H9 (cell line): ENCODE measurements at regions not wholly inside any gene's neighbourhood (a gene's known extent, or its start where the extent isn't known, plus 50 kb on each side); places are given as distances from the start of the nearest gene placed in this dataset.
A peak's percentile ranks its signal among the peaks of the same experiment; 100 is the strongest.

Source experiments
- DNase-seq: peaks from one replicate; pipeline ENCODE4 v3.0.0-alpha.2; 2017
- H2AFZ ChIP-seq: one replicate; pipeline ENCODE4 v1.6.1; 2013; ENCODE audit warnings: mild to moderate bottlenecking, low read length, control low read depth, moderate library complexity
- H2AK5ac ChIP-seq: 2 replicates; pipeline ENCODE4 v1.6.1; 2013; ENCODE audit warnings: low read length, control low read depth, mixed read lengths; ENCODE audit not compliant: insufficient read length
- H2BK120ac ChIP-seq: one replicate; pipeline ENCODE4 v1.6.1; 2013; ENCODE audit warnings: low read depth, mild to moderate bottlenecking, low read length, control low read depth, inconsistent platforms; ENCODE audit not compliant: poor library complexity, severe bottlenecking
- H2BK12ac ChIP-seq: 2 replicates; pipeline ENCODE4 v1.6.1; 2013; ENCODE audit warnings: low read length, control low read depth, mixed read lengths, low read depth; ENCODE audit not compliant: insufficient read length
- H2BK15ac ChIP-seq: 2 replicates; pipeline ENCODE4 v1.6.1; 2013; ENCODE audit warnings: low read depth, low read length, control low read depth
- H2BK20ac ChIP-seq: one replicate; pipeline ENCODE4 v1.6.1; 2013; ENCODE audit warnings: low read depth, mild to moderate bottlenecking, low read length, control low read depth, inconsistent platforms; ENCODE audit not compliant: poor library complexity, severe bottlenecking
- H2BK5ac ChIP-seq: 2 replicates; pipeline ENCODE4 v1.6.1; 2013; ENCODE audit warnings: low read length, control low read depth, mixed read lengths; ENCODE audit not compliant: insufficient read length
- H3K14ac ChIP-seq: 2 replicates; pipeline ENCODE4 v1.6.1; 2013; ENCODE audit warnings: low read length, control low read depth; ENCODE audit not compliant: insufficient read depth
- H3K18ac ChIP-seq: 2 replicates; pipeline ENCODE4 v1.6.1; 2013; ENCODE audit warnings: low read depth, mild to moderate bottlenecking, mixed read lengths, low read length, control low read depth; ENCODE audit not compliant: insufficient read length
- H3K23ac ChIP-seq: 2 replicates; pipeline ENCODE4 v1.6.1; 2013; ENCODE audit warnings: low read length, control low read depth, mixed read lengths, low read depth; ENCODE audit not compliant: insufficient read length
- H3K23me2 ChIP-seq: 2 replicates; pipeline ENCODE4 v1.6.1; 2013; ENCODE audit warnings: low read depth, mild to moderate bottlenecking, mixed read lengths, low read length, control low read depth; ENCODE audit not compliant: insufficient read length, poor library complexity, severe bottlenecking
- H3K27ac ChIP-seq: 2 replicates; pipeline ENCODE4 v1.5.1; 2013; ENCODE audit warnings: low read length, control low read depth, mixed read lengths, low read depth; ENCODE audit not compliant: insufficient read length
- H3K27me3 ChIP-seq: 2 replicates; pipeline ENCODE4 v1.6.1; 2013; ENCODE audit warnings: low read length, control low read depth, inconsistent platforms; ENCODE audit not compliant: insufficient read depth
- H3K4ac ChIP-seq: 2 replicates; pipeline ENCODE4 v1.6.1; 2013; ENCODE audit warnings: low read depth, mild to moderate bottlenecking, control low read depth, inconsistent platforms, low read length, moderate library complexity
- H3K4me1 ChIP-seq: 2 replicates; pipeline ENCODE4 v1.6.1; 2013; ENCODE audit warnings: low read length, control low read depth, inconsistent platforms; ENCODE audit not compliant: insufficient read depth
- H3K4me2 ChIP-seq: 2 replicates; pipeline ENCODE4 v1.6.1; 2013; ENCODE audit warnings: low read length, control low read depth, mixed read lengths; ENCODE audit not compliant: insufficient read length, insufficient read depth
- H3K56ac ChIP-seq: 2 replicates; pipeline ENCODE4 v1.6.1; 2013; ENCODE audit warnings: low read depth, mild to moderate bottlenecking, mixed read lengths, low read length, control low read depth; ENCODE audit not compliant: insufficient read length
- H3K79me1 ChIP-seq: 2 replicates; pipeline ENCODE4 v1.6.1; 2013; ENCODE audit warnings: low read depth, mild to moderate bottlenecking, moderate library complexity, low read length, control low read depth, inconsistent platforms; ENCODE audit not compliant: insufficient read depth, poor library complexity, severe bottlenecking
- H3K79me2 ChIP-seq: 2 replicates; pipeline ENCODE4 v1.6.1; 2013; ENCODE audit warnings: low read length, control low read depth, inconsistent platforms; ENCODE audit not compliant: insufficient read depth
- H3K9ac ChIP-seq: 2 replicates; pipeline ENCODE4 v1.6.1; 2013; ENCODE audit warnings: low read length, control low read depth, mixed read lengths; ENCODE audit not compliant: insufficient read length; ENCODE audit errors: extremely low read depth
- H3K9me3 ChIP-seq: one replicate; pipeline ENCODE4 v1.6.1; 2013; ENCODE audit warnings: low read depth, low read length, inconsistent platforms; ENCODE audit not compliant: control insufficient read depth
- H3T11ph ChIP-seq: one replicate; pipeline ENCODE4 v1.6.1; 2013; ENCODE audit warnings: mild to moderate bottlenecking, low read length, control low read depth, inconsistent platforms
- H4K20me1 ChIP-seq: one replicate; pipeline ENCODE4 v1.6.1; 2013; ENCODE audit not compliant: control insufficient read depth, insufficient read length, insufficient read depth
- H4K5ac ChIP-seq: 2 replicates; pipeline ENCODE4 v1.6.1; 2013; ENCODE audit warnings: low read depth, mild to moderate bottlenecking, mixed read lengths, low read length, control low read depth; ENCODE audit not compliant: insufficient read length
- H4K8ac ChIP-seq: replicated peaks from 2 replicates; pipeline ENCODE4 v1.6.1; 2013; ENCODE audit warnings: low read length, control low read depth, mixed read lengths, low read depth; ENCODE audit not compliant: insufficient read length
- H4K91ac ChIP-seq: 2 replicates; pipeline ENCODE4 v1.6.1; 2013; ENCODE audit warnings: low read depth, mild to moderate bottlenecking, moderate library complexity, mixed read lengths, low read length, control low read depth; ENCODE audit not compliant: insufficient read length
- H3K27ac Mint-ChIP-seq, 3 experiments: 2 replicates in 2 of 3; 3 replicates in 1 of 3; pipeline ENCODE4 v1.8.0; 2020 to 2021; ENCODE audit warnings: mixed read lengths in 3 of 3, mild to moderate bottlenecking in 1 of 3, moderate library complexity in 1 of 3
- H3K27me3 Mint-ChIP-seq: 2 replicates; pipeline ENCODE4 v1.8.0; 2021; ENCODE audit warnings: low read depth, mild to moderate bottlenecking, moderate library complexity, mixed read lengths
- H3K36me3 Mint-ChIP-seq, 3 experiments: 2 replicates in 2 of 3; 3 replicates in 1 of 3; pipeline ENCODE4 v1.8.0; 2020 to 2021; ENCODE audit warnings: low read depth in 3 of 3, mixed read lengths in 3 of 3; ENCODE audit not compliant: insufficient read depth in 1 of 3
- H3K4me1 Mint-ChIP-seq, 2 experiments: 2 replicates each; pipeline ENCODE4 v1.8.0; 2020; ENCODE audit warnings: mixed read lengths in 2 of 2
- H3K4me3 Mint-ChIP-seq, 2 experiments: 2 replicates in 1 of 2; 3 replicates in 1 of 2; pipeline ENCODE4 v1.8.0; 2020 to 2021; ENCODE audit warnings: mild to moderate bottlenecking in 2 of 2, mixed read lengths in 2 of 2, moderate library complexity in 1 of 2
- H3K9me3 Mint-ChIP-seq, 2 experiments: 2 replicates in 1 of 2; 3 replicates in 1 of 2; pipeline ENCODE4 v1.8.0; 2020; ENCODE audit warnings: mild to moderate bottlenecking in 2 of 2, mixed read lengths in 2 of 2, moderate library complexity in 1 of 2
- WGBS: extraction: QIAGEN DNeasy Blood & Tissue Kit; methylation state at CpG from one replicate; pipeline ENCODE4 v1.1.7; 2013; ENCODE audit warnings: missing lambda C conversion rate, low lambda C conversion rate, mixed read lengths; ENCODE audit not compliant: insufficient read length; ENCODE audit errors: extremely low coverage; 5-methylcytosine and 5-hydroxymethylcytosine counted together
- TF ChIP-seq, protein P1 (sequence below): fragments of 200-600 bp; sonication (generic); conservative IDR thresholded peaks from 3 replicates; pipeline ENCODE4 v1.8.0; 2021; ENCODE audit warnings: antibody characterized with exemption, mild to moderate bottlenecking

DNA sequence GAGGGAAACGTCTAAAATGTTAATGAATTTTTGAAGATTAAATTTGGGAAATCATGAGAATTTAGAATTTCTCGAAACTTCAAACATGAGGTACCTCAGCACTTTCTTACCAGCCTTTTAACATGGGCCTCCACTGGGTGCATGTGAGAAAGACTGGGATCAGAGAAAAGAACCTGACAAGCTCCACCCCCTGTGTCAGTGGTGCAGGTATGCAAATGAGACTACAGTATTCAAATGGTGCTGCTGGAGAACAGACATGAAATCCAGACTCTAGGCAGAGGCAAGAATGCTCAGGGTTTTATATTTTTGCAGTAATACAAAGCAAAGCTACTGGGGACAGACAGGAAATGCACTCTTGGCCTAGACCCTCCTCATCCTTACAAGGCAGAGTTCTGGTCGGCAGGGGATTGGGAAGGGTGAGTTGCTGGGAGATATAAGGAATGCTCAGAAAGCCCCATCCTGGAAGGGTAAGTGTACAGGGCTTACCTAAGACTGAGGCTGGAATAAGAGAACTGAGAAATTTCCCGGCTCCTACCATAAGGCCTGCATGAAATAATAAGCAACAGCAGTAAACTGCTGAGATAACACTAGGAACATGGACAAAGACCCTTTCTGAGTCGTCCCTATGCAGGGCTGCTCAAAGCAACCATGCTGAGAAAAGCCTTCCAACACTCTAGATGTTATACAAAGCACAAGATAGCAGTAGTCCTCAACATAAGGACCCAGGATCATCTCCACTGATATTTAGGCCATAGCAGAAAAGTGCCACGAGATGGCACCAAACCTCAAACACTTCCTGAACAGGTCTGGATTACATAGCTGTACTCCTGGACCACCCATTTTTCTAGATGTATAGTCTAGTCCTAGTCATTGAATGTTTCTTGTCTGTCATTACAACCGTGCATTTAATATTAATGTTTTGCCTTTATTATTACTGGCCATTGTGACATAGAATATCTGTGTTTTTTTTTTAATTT is 260.8 kb downstream of the RASSF9 start:
- Mint-ChIP-seq H3K36me3 (no peaks in the 10 kb centered on the region), H3K27me3 (no peaks in the 10 kb centered on the region), H3K9me3 (no peaks in the 10 kb centered on the region), H3K4me1 (peaks cover 9% of the 10 kb centered on the region in 2 experiments; a peak in 3 of 4 replicates), H3K27ac (peak overlapping the region in 1 of 3 experiments; percentile 77; a peak in 2 of 7 replicates), H3K4me3 (no peak overlapping the region)
- no peaks in the 10 kb centered on the region for H3K79me1 ChIP-seq
- H2BK12ac ChIP-seq: no peak overlapping the region
- no peak overlapping the region for H3K4me2 ChIP-seq
- H4K91ac ChIP-seq: no peak overlapping the region
- no peaks in the 10 kb centered on the region for H3K79me2 ChIP-seq
- H4K5ac ChIP-seq: no peak overlapping the region
- no peak overlapping the region for H3K4ac ChIP-seq
- no peak overlapping the region for H2BK15ac ChIP-seq
- WGBS: no CpG with 5 or more reads among the region's 7 CpGs
- no peak overlapping the region for H2AK5ac ChIP-seq
- DNase-seq: peak; percentile 61
- no peaks in the 10 kb centered on the region for H3K4me1 ChIP-seq
- no peak overlapping the region for H2BK20ac ChIP-seq
- H3K9me3 ChIP-seq: no peaks in the 10 kb centered on the region
- H3K27ac ChIP-seq: no peak overlapping the region
- H4K8ac ChIP-seq: no peak overlapping the region
- H3K23me2 ChIP-seq: no peaks in the 10 kb centered on the region
- H3T11ph ChIP-seq: no peak overlapping the region
- no peak overlapping the region for H3K14ac ChIP-seq
- no peak overlapping the region for H3K9ac ChIP-seq
- no peak overlapping the region for H3K56ac ChIP-seq
- H2AFZ ChIP-seq: no peak overlapping the region
- H4K20me1 ChIP-seq: no peaks in the 10 kb centered on the region
- no peaks in the 10 kb centered on the region for H3K27me3 ChIP-seq
- H2BK120ac ChIP-seq: no peak overlapping the region
- no peak overlapping the region for H3K18ac ChIP-seq
- TF ChIP-seq, protein P1, sequence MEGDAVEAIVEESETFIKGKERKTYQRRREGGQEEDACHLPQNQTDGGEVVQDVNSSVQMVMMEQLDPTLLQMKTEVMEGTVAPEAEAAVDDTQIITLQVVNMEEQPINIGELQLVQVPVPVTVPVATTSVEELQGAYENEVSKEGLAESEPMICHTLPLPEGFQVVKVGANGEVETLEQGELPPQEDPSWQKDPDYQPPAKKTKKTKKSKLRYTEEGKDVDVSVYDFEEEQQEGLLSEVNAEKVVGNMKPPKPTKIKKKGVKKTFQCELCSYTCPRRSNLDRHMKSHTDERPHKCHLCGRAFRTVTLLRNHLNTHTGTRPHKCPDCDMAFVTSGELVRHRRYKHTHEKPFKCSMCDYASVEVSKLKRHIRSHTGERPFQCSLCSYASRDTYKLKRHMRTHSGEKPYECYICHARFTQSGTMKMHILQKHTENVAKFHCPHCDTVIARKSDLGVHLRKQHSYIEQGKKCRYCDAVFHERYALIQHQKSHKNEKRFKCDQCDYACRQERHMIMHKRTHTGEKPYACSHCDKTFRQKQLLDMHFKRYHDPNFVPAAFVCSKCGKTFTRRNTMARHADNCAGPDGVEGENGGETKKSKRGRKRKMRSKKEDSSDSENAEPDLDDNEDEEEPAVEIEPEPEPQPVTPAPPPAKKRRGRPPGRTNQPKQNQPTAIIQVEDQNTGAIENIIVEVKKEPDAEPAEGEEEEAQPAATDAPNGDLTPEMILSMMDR: peak; percentile 81
- H2BK5ac ChIP-seq: no peak overlapping the region
- H3K23ac ChIP-seq: no peak overlapping the region
